Kidney capillary endothelial cell (primary cell): ENCODE measurements at regions not wholly inside any gene's neighbourhood (a gene's known extent, or its start where the extent isn't known, plus 50 kb on each side); places are given as distances from the start of the nearest gene placed in this dataset.

Experiments
- DNase-seq: peaks from one replicate; pipeline ENCODE4 v3.0.0-alpha.2; 2018; ENCODE audit warnings: low spot score

- DNase-seq: no peak
These were observed 102.8 kb downstream of the MAF start for GRCh38 chr16:79497606-79498350.

GRCh38 chr16:79493911-79494310 lies 106.6 kb downstream of the MAF start:
- DNase-seq: no peak

- DNase-seq: no peak
These were observed 108.5 kb downstream of the MAF start for GRCh38 chr16:79492036-79492435.

GRCh38 chr16:79485020-79485419 lies 115.5 kb downstream of the MAF start:
- no peak for DNase-seq

GRCh38 chr16:79484237-79484636 lies 116.3 kb downstream of the MAF start:
- DNase-seq: no peak

GRCh38 chr16:79483336-79483735 lies 117.2 kb downstream of the MAF start:
- DNase-seq: no peak

GRCh38 chr16:79482011-79482410 lies 118.5 kb downstream of the MAF start:
- DNase-seq: no peak

GRCh38 chr16:79480929-79481328 lies 119.6 kb downstream of the MAF start:
- DNase-seq: no peak

- DNase-seq: no peak
These were observed 120.5 kb downstream of the MAF start for GRCh38 chr16:79480056-79480455.

- DNase-seq: no peak
These were observed 124.0 kb downstream of the MAF start for GRCh38 chr16:79476580-79476979.

- DNase-seq: no peak
These were observed 124.7 kb downstream of the MAF start for GRCh38 chr16:79475841-79476240.

- DNase-seq: no peak
These were observed 127.1 kb downstream of the MAF start for GRCh38 chr16:79473456-79473855.

- DNase-seq: no peak
These were observed 128.1 kb downstream of the MAF start for GRCh38 chr16:79472426-79472825.

- no peak for DNase-seq
These were observed 130.5 kb downstream of the MAF start for GRCh38 chr16:79469999-79470398.

- no peak for DNase-seq
These were observed 131.9 kb downstream of the MAF start for GRCh38 chr16:79468631-79469030.

GRCh38 chr16:79468121-79468552 lies 132.4 kb downstream of the MAF start:
- no peak for DNase-seq

- DNase-seq: no peak
These were observed 134.4 kb downstream of the MAF start for GRCh38 chr16:79466111-79466510.

GRCh38 chr16:79463841-79464240 lies 136.7 kb downstream of the MAF start:
- no peak for DNase-seq

GRCh38 chr16:79456036-79456435 lies 144.5 kb downstream of the MAF start:
- DNase-seq: no peak

- DNase-seq: no peak
These were observed 147.9 kb downstream of the MAF start for GRCh38 chr16:79452671-79453070.

GRCh38 chr16:79451196-79451816 lies 149.2 kb downstream of the MAF start:
- no peak for DNase-seq

GRCh38 chr16:79449900-79450299 lies 150.6 kb downstream of the MAF start:
- no peak for DNase-seq

- no peak for DNase-seq
These were observed 151.3 kb downstream of the MAF start for GRCh38 chr16:79449067-79449769.
